GM18499 (cell line): ENCODE measurements at regions not wholly inside any gene's neighbourhood (a gene's known extent, or its start where the extent isn't known, plus 50 kb on each side); places are given as distances from the start of the nearest gene placed in this dataset.

ENCODE experiments used
- ATAC-seq: cut with Tn5 transposase; IDR thresholded peaks from one replicate; pipeline ENCODE4 v1.9.1; 2021; ENCODE audit warnings: moderate number of reproducible peaks; ENCODE audit not compliant: insufficient read depth, unreplicated experiment

DNA sequence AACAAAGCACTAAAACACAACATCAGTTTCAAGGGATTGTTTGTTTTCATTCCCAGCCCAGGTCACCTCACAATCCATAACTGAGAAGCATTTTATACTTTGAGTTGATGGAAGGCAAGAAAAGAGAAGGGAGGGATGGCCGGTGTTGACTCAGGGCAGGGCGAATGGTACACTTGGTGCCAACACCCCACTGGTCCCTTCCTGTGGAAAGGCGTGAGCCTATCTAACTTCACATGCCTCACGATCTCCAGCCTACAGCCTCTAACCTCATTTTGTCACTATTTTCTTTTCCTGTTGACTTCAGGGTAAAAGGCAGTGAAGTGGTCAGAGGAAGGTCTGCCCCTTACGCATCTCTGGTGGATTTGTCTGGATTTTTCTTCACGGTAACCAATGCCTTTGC is 53.5 kb upstream of the SASH1 start:
- no peak for ATAC-seq

DNA sequence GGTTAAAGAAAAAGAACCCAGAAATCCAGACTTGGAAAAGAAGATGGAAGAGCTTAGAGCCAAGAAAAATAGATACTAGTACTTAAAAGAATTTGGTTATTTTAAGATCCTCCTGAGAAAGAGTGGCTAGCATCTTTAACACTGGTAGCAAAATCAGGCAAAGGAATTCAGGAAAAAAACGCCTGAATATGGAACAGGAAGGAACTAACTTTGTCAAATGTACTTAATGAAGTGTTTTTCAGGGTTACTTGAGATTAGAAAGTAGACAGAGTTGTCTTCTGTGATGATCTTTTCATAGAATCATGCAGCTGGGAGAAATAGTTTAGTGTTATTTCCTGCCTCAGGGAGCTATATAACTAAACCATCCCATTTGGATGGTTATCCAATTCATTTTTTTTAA is 50.8 kb upstream of the SASH1 start:
- no peak for ATAC-seq
